ENCODE measurements at regions not wholly inside any gene's neighbourhood (a gene's known extent, or its start where the extent isn't known, plus 50 kb on each side); places are given as distances from the start of the nearest gene placed in this dataset.

- TF ChIP-seq JUNB (IDR thresholded peaks at IDR 0.05; ENCODE audit: unreplicated experiment) (no peak), EZH2phosphoT487 (IDR thresholded peaks at IDR 0.05; ENCODE audit: unreplicated experiment) (no peak)
- TF ChIP-seq, protein P1, sequence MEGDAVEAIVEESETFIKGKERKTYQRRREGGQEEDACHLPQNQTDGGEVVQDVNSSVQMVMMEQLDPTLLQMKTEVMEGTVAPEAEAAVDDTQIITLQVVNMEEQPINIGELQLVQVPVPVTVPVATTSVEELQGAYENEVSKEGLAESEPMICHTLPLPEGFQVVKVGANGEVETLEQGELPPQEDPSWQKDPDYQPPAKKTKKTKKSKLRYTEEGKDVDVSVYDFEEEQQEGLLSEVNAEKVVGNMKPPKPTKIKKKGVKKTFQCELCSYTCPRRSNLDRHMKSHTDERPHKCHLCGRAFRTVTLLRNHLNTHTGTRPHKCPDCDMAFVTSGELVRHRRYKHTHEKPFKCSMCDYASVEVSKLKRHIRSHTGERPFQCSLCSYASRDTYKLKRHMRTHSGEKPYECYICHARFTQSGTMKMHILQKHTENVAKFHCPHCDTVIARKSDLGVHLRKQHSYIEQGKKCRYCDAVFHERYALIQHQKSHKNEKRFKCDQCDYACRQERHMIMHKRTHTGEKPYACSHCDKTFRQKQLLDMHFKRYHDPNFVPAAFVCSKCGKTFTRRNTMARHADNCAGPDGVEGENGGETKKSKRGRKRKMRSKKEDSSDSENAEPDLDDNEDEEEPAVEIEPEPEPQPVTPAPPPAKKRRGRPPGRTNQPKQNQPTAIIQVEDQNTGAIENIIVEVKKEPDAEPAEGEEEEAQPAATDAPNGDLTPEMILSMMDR (conservative IDR thresholded peaks at IDR 0.05; ENCODE audit: low read depth in 2 of 2), result no peak
These were observed 136.1 kb downstream of the ZFP36L2 start (continued) for GRCh38 chr2:43090317-43090716.

DNA sequence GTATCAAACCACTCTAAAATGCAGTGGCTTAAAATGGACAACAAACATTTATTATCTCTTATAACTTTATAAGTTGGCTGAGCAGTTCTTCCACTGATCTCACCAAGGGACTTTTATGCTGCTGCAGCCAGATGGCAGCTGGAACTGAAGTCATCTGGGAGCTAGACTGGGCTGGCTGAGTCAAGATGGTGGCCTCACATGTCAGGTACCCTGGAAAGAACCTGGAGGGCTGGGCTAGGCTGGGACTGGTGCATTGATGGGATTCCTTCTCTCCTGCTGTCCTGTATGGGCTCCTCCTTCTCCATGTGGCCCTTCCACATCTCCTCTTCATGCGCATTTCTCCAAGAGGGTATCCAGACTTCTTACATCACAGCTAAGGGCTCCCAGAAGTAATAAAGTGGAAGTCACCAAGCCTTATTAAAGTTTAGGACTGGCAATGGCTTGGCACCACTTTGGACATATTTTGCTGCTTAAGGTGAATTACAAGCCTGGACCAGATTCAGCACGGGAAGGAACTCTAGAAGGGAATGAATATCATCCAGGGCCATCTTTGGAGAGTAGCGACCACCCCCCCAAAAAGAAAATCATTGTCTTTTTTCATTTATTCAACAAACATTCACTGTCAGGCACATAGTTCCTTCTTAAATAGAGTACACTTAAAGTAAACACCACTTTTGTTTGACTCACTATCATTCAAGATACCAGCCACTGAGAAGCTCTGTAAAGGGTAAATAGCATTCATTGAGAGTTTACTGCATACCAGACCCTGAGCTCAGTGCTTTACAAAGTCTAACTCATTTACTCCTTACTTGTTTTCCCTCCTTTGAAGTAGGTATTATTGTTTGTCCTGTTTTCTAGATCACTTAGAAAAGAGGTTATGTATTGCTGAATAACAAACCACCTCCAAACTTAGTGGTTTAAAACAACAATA is 138.0 kb downstream of the ZFP36L2 start:
- H3F3A ChIP-seq (replicated peaks; ENCODE audit: low read depth), result no peaks in the 10 kb centered on the region
- H3K4me2 ChIP-seq, result no peak overlapping the region
- no peak overlapping the region for H3K4me3 ChIP-seq
- H3K27ac ChIP-seq (ENCODE audit: low read depth), result no peak overlapping the region
- TF ChIP-seq NANOG (IDR thresholded peaks at IDR 0.05; ENCODE audit: borderline replicate concordance) (no peak), STAT1 (IDR thresholded peaks at IDR 0.05; ENCODE audit: unreplicated experiment) (no peak), ZNF331 (CRISPR knock-in tag; IDR thresholded peaks at IDR 0.05; ENCODE audit: low read depth) (no peak)
- H4K20me1 ChIP-seq (replicated peaks; ENCODE audit: insufficient read depth), result no peaks in the 10 kb centered on the region
- H3K4me1 ChIP-seq (ENCODE audit: insufficient read depth), result peaks cover 11% of the 10 kb centered on the region
- no peaks in the 10 kb centered on the region for H3K27me3 ChIP-seq (ENCODE audit: insufficient read depth)
- peaks cover 6% of the 10 kb centered on the region; the same call in 2 of the 3 replicates for H3K36me3 Mint-ChIP-seq (ENCODE audit: low read depth)
- no peak overlapping the region for H3K4me3 Mint-ChIP-seq
- H3K27me3 Mint-ChIP-seq (ENCODE audit: insufficient read depth, low read depth, poor library complexity), result peaks cover 8% of the 10 kb centered on the region
- no peak overlapping the region for H2AFZ ChIP-seq
- H3K9me2 ChIP-seq (ENCODE audit: insufficient read depth), result 0 out of 2 replicates have a peak, but pooled peaks cover 4% of the 10 kb centered on the region
- no peaks in the 10 kb centered on the region for H3K79me2 ChIP-seq (replicated peaks; ENCODE audit: insufficient read depth)
- H3K36me3 ChIP-seq (ENCODE audit: insufficient read depth), result no peaks in the 10 kb centered on the region
- H3K4me1 Mint-ChIP-seq, result peaks cover 27% of the 10 kb centered on the region
- H3K9me3 Mint-ChIP-seq, result peaks cover 24% of the 10 kb centered on the region
- no peak overlapping the region for H3K27ac Mint-ChIP-seq
- ATAC-seq, result peak; percentile 20; the same call in 1 of the 3 replicates
- DNase-seq (ENCODE audit: low spot score), result no peak

GRCh38 chr2:43087413-43087812 is 139.0 kb downstream of the ZFP36L2 start:
- Histone ChIP-seq H3K4me1 (ENCODE audit: insufficient read depth) (peaks cover 11% of the 10 kb centered on the region), H3K4me2 (no peak overlapping the region), H2AFZ (no peak overlapping the region), H3K79me2 (replicated peaks; ENCODE audit: insufficient read depth) (no peaks in the 10 kb centered on the region), H3K36me3 (ENCODE audit: insufficient read depth) (no peaks in the 10 kb centered on the region), H4K20me1 (replicated peaks; ENCODE audit: insufficient read depth) (no peaks in the 10 kb centered on the region), H3K4me3 (no peak overlapping the region), H3F3A (replicated peaks; ENCODE audit: low read depth) (no peaks in the 10 kb centered on the region), H3K9me2 (ENCODE audit: insufficient read depth) (0 out of 2 replicates have a peak, but pooled peaks cover 4% of the 10 kb centered on the region), H3K27me3 (ENCODE audit: insufficient read depth) (no peaks in the 10 kb centered on the region), H3K27ac (ENCODE audit: low read depth) (no peak overlapping the region)
- DNase-seq (ENCODE audit: low spot score), result no peak
- TF ChIP-seq, protein P1 (conservative IDR thresholded peaks at IDR 0.05; ENCODE audit: low read depth in 2 of 2), result no peak
- TF ChIP-seq STAT1 (IDR thresholded peaks at IDR 0.05; ENCODE audit: unreplicated experiment) (no peak), ZNF114 (CRISPR knock-in tag; IDR thresholded peaks at IDR 0.05) (no peak), ZNF462 (CRISPR knock-in tag; IDR thresholded peaks at IDR 0.05) (no peak)
- no peak overlapping the region for H3K4me3 Mint-ChIP-seq
- H3K4me1 Mint-ChIP-seq, result peaks cover 34% of the 10 kb centered on the region
- peaks cover 24% of the 10 kb centered on the region for H3K9me3 Mint-ChIP-seq
- ATAC-seq, result no peak
- no peak overlapping the region for H3K27ac Mint-ChIP-seq
- H3K36me3 Mint-ChIP-seq (ENCODE audit: low read depth), result peaks cover 6% of the 10 kb centered on the region; the same call in 2 of the 3 replicates
- peaks cover 9% of the 10 kb centered on the region for H3K27me3 Mint-ChIP-seq (ENCODE audit: insufficient read depth, low read depth, poor library complexity)

Data from GM23338 (cell line).